Right ventricle myocardium inferior (tissue), 1 donor: ENCODE measurements at regions not wholly inside any gene's neighbourhood (a gene's known extent, or its start where the extent isn't known, plus 50 kb on each side); places are given as distances from the start of the nearest gene placed in this dataset.

Experiments
- ATAC-seq: fragments of 200-7000 bp; cut with Tn5 transposase; one replicate; pipeline ENCODE4 v1.9.1; 2020; ENCODE audit warnings: mild to moderate bottlenecking, moderate library complexity
- DNase-seq: peaks from one replicate; pipeline ENCODE4 v3.0.0; 2021; ENCODE audit errors: missing footprints
- intact Hi-C: fragments of 100-400 bp; cut with DNase I; formaldehyde crosslinking; loops from one replicate; pipeline ENCODE4 v1.11.0; 2022
- donor health status: DM: no; HTN: yes; CAD: no; lungs with severe emphysema.

GRCh38 chr9:87255431-87256155, 242.1 kb upstream of the DAPK1 start:
- ATAC-seq, result peak; percentile 35
- intact Hi-C loops, result no loop called here
- DNase-seq, result no peak

GRCh38 chr9:87256973-87257372, 240.7 kb upstream of the DAPK1 start:
- intact Hi-C loops, result no loop called here
- no peak for ATAC-seq
- no peak for DNase-seq

- ATAC-seq, result peak; percentile 67
- no peak for DNase-seq
- intact Hi-C loops, result no loop called here
These were observed 237.8 kb upstream of the DAPK1 start for GRCh38 chr9:87259543-87260518.

- ATAC-seq, result no peak
- DNase-seq, result no peak
- intact Hi-C loops, result no loop called here
These were observed 234.4 kb upstream of the DAPK1 start for GRCh38 chr9:87263291-87263690.

- ATAC-seq (no peak), DNase-seq (no peak)
- intact Hi-C loops, result no loop called here
These were observed 231.0 kb upstream of the DAPK1 start for GRCh38 chr9:87266697-87267096.

GRCh38 chr9:87267251-87268070, 230.2 kb upstream of the DAPK1 start:
- intact Hi-C loops, result no loop called here
- ATAC-seq, result peak; percentile 90
- DNase-seq, result no peak

GRCh38 chr9:87269296-87270176, 228.1 kb upstream of the DAPK1 start:
- intact Hi-C loops, result no loop called here
- no peak for DNase-seq

GRCh38 chr9:87270221-87270847, 227.3 kb upstream of the DAPK1 start:
- intact Hi-C loops, result no loop called here
- ATAC-seq (peak; percentile 20), DNase-seq (no peak)

More at GRCh38 chr9:87269296-87270176, 228.1 kb upstream of the DAPK1 start:
- ATAC-seq, result no peak

GRCh38 chr9:87270848-87271234, 226.8 kb upstream of the DAPK1 start:
- intact Hi-C loops, result no loop called here
- ATAC-seq (no peak), DNase-seq (no peak)

GRCh38 chr9:87271696-87272477, 225.8 kb upstream of the DAPK1 start:
- ATAC-seq (no peak), DNase-seq (no peak)
- intact Hi-C loops, result no loop called here

GRCh38 chr9:87275047-87275725, 222.5 kb upstream of the DAPK1 start:
- DNase-seq, result no peak
- ATAC-seq, result no peak
- intact Hi-C loops, result no loop called here

- ATAC-seq (no peak), DNase-seq (no peak)
- intact Hi-C loops, result no loop called here
These were observed 221.3 kb upstream of the DAPK1 start for GRCh38 chr9:87276327-87276841.

GRCh38 chr9:87276851-87277261, 220.8 kb upstream of the DAPK1 start:
- ATAC-seq (no peak), DNase-seq (no peak)
- intact Hi-C loops, result no loop called here

- intact Hi-C loops, result no loop called here
- ATAC-seq, result no peak
- DNase-seq, result no peak
These were observed 220.3 kb upstream of the DAPK1 start for GRCh38 chr9:87277346-87277745.

- DNase-seq, result no peak
- no peak for ATAC-seq
- intact Hi-C loops, result no loop called here
These were observed 218.5 kb upstream of the DAPK1 start for GRCh38 chr9:87278971-87279733.

GRCh38 chr9:87280421-87280820, 217.2 kb upstream of the DAPK1 start:
- intact Hi-C loops, result no loop called here
- DNase-seq, result no peak
- ATAC-seq, result no peak
